Nephron (organoid): ENCODE measurements at regions not wholly inside any gene's neighbourhood (a gene's known extent, or its start where the extent isn't known, plus 50 kb on each side); places are given as distances from the start of the nearest gene placed in this dataset.

Experiments
- H3K27ac Mint-ChIP-seq, 3 experiments: 2 replicates each; pipeline ENCODE4 v1.8.0; 2020; ENCODE audit warnings: mixed read lengths in 3 of 3, mild to moderate bottlenecking in 2 of 3, moderate library complexity in 1 of 3
- H3K27me3 Mint-ChIP-seq: 2 replicates; pipeline ENCODE4 v1.8.0; 2021; ENCODE audit warnings: low read depth, mild to moderate bottlenecking, moderate library complexity, mixed read lengths
- H3K36me3 Mint-ChIP-seq: 2 replicates; pipeline ENCODE4 v1.8.0; 2020; ENCODE audit warnings: low read depth, mixed read lengths
- H3K4me1 Mint-ChIP-seq: 2 replicates; pipeline ENCODE4 v1.8.0; 2020; ENCODE audit warnings: mixed read lengths
- H3K4me3 Mint-ChIP-seq, 3 experiments: 2 replicates each; pipeline ENCODE4 v1.8.0; 2020; ENCODE audit warnings: mild to moderate bottlenecking in 3 of 3, mixed read lengths in 3 of 3, moderate library complexity in 2 of 3
- H3K9me3 Mint-ChIP-seq: 2 replicates; pipeline ENCODE4 v1.8.0; 2020; ENCODE audit warnings: mixed read lengths
- TF ChIP-seq, protein P1 (sequence below), 3 experiments: fragments of 200-600 bp; sonication (generic); IDR thresholded peaks; one replicate each; pipeline ENCODE4 v1.5.0; 2021; ENCODE audit warnings: antibody characterized with exemption in 3 of 3; ENCODE audit not compliant: unreplicated experiment in 3 of 3

- Mint-ChIP-seq H3K4me3 (no peak overlapping the region), H3K36me3 (no peaks in the 10 kb centered on the region), H3K27me3 (peaks cover 3% of the 10 kb centered on the region), H3K4me1 (no peaks in the 10 kb centered on the region), H3K27ac (no peak overlapping the region), H3K9me3 (no peaks in the 10 kb centered on the region)
- TF ChIP-seq, protein P1, sequence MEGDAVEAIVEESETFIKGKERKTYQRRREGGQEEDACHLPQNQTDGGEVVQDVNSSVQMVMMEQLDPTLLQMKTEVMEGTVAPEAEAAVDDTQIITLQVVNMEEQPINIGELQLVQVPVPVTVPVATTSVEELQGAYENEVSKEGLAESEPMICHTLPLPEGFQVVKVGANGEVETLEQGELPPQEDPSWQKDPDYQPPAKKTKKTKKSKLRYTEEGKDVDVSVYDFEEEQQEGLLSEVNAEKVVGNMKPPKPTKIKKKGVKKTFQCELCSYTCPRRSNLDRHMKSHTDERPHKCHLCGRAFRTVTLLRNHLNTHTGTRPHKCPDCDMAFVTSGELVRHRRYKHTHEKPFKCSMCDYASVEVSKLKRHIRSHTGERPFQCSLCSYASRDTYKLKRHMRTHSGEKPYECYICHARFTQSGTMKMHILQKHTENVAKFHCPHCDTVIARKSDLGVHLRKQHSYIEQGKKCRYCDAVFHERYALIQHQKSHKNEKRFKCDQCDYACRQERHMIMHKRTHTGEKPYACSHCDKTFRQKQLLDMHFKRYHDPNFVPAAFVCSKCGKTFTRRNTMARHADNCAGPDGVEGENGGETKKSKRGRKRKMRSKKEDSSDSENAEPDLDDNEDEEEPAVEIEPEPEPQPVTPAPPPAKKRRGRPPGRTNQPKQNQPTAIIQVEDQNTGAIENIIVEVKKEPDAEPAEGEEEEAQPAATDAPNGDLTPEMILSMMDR (IDR thresholded peaks at IDR 0.05; ENCODE audit: unreplicated experiment in 3 of 3), result no peak
Measured at GRCh38 chr2:181341855-181342600, 115.2 kb upstream of the ITGA4 start.

DNA sequence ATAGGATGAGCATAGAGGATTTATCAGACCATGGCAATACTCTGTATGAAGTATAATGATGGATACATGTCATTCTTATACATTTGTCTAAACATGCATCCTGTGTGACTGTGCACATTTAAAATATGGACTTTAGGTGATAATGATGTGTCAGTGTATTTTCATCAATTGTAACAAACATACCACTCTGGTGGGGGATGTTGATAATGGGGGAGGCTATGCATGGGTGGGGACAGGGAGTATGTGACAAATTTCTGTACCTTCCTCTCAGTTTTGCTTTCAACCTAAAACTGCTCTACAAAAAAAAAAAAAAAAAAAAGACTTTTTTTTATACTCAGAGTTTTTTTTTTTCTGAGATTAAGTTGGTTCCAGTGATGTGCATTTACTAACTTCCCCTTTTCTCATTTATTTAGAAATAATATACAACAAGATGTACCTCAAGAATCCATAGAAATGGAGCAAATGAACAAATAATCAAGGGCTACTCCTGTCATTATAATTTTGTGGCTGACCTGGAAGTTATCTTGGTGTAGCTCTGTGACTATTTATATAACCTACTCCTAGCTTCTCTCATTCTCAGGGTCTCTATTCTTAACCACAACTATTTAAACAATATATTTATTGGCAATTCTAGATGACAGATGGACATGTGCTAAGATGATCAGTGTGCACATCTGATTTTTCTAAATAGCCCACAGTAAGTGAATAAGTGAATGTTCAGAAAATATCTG, 108.9 kb upstream of the ITGA4 start:
- Mint-ChIP-seq H3K4me3 (no peak overlapping the region), H3K4me1 (peaks cover 4% of the 10 kb centered on the region), H3K27me3 (no peaks in the 10 kb centered on the region), H3K36me3 (no peaks in the 10 kb centered on the region), H3K9me3 (no peaks in the 10 kb centered on the region), H3K27ac (no peak overlapping the region)
- TF ChIP-seq, protein P1 (IDR thresholded peaks at IDR 0.05; ENCODE audit: unreplicated experiment in 3 of 3), result no peak

DNA sequence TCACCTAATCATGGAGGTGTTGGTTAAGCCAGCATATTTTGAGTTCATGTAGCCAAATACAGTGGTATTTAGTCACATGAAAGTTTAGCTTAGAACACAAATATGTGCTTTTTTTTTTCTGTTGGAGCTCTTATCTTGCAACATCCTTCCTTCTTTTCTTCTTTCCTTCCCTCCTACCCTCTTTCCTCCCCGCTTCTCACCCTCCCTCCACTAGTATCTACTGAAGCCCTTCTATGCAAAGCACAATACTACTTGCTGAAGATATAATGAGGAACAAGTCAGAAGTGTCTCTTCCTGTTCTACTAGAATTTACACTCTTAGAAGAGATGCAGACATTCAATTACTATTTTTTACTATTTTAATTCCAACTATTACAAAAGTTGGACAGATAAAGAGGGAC, 105.0 kb upstream of the ITGA4 start:
- Mint-ChIP-seq H3K27me3 (no peaks in the 10 kb centered on the region), H3K4me1 (peaks cover 4% of the 10 kb centered on the region), H3K4me3 (no peak overlapping the region), H3K36me3 (no peaks in the 10 kb centered on the region), H3K27ac (no peak overlapping the region), H3K9me3 (no peaks in the 10 kb centered on the region)
- TF ChIP-seq, protein P1 (IDR thresholded peaks at IDR 0.05; ENCODE audit: unreplicated experiment in 3 of 3), result no peak

- no peak overlapping the region for H3K27ac Mint-ChIP-seq
Measured at GRCh38 chr2:181354626-181355025, 102.6 kb upstream of the ITGA4 start.

DNA sequence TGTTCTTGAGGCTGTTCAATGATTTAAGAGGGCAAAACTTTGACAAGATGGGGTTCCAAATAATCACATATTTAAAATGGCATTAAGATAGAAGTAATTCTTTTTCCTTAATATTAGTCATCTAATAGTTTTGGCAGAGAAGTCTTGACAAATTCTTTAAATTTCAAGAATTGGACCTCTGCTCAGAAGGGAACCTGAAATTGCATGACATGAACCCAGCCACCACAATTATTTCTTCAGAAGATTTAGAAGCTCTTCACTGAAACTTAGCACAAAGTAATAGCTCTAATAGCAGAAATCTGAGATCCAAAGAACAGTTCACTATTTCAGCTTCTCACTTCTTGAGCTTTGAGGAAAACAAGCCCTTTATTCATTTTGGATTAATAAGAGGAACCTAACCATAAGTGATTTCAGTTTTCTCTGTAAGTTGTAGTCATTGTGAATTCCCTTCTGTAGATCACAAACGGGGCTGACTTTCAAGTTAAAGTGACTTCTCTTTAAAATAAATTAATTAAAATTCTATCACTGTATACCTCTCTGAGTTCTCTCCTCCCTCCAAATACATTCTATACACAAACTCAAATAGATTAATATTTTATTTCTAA, 100.6 kb upstream of the ITGA4 start:
- no peaks in the 10 kb centered on the region for H3K27me3 Mint-ChIP-seq
- no peaks in the 10 kb centered on the region for H3K36me3 Mint-ChIP-seq
- H3K9me3 Mint-ChIP-seq, result no peaks in the 10 kb centered on the region
- H3K27ac Mint-ChIP-seq, result no peak overlapping the region
- H3K4me3 Mint-ChIP-seq, result no peak overlapping the region
- TF ChIP-seq, protein P1 (IDR thresholded peaks at IDR 0.05; ENCODE audit: unreplicated experiment in 3 of 3), result no peak
- no peaks in the 10 kb centered on the region for H3K4me1 Mint-ChIP-seq

More at GRCh38 chr2:181354626-181355025, 102.6 kb upstream of the ITGA4 start:
- Mint-ChIP-seq H3K9me3 (no peaks in the 10 kb centered on the region), H3K4me1 (no peaks in the 10 kb centered on the region), H3K4me3 (no peak overlapping the region), H3K36me3 (no peaks in the 10 kb centered on the region), H3K27me3 (no peaks in the 10 kb centered on the region)
- TF ChIP-seq, protein P1 (IDR thresholded peaks at IDR 0.05; ENCODE audit: unreplicated experiment in 3 of 3), result no peak
